Ammon's horn (tissue), 1 donor: ENCODE measurements at regions not wholly inside any gene's neighbourhood (a gene's known extent, or its start where the extent isn't known, plus 50 kb on each side); places are given as distances from the start of the nearest gene placed in this dataset.
"Not testable (repeated sequence)": the region's sequence is repeated elsewhere in the genome, so short reads cannot be mapped to it uniquely, and the experiment has no call there.

ENCODE experiments used
- DNase-seq: peaks from one replicate; pipeline ENCODE4 v3.0.0-alpha.2; 2016; ENCODE audit warnings: low spot score

GRCh38 chr16:86075488-86075785, 176.5 kb downstream of the IRF8 start:
- DNase-seq: no peak

- no peak for DNase-seq
These were observed 177.0 kb downstream of the IRF8 start for GRCh38 chr16:86075839-86076440.

GRCh38 chr16:86076606-86077005, 177.6 kb downstream of the IRF8 start:
- DNase-seq: no peak

- no peak for DNase-seq
These were observed 178.4 kb downstream of the IRF8 start for GRCh38 chr16:86077243-86077940.

- DNase-seq: no peak
These were observed 179.2 kb downstream of the IRF8 start for GRCh38 chr16:86078121-86078600.

GRCh38 chr16:86078711-86079110, 179.7 kb downstream of the IRF8 start:
- DNase-seq: not testable (repeated sequence)

- DNase-seq: no peak
These were observed 180.4 kb downstream of the IRF8 start for GRCh38 chr16:86079255-86079885.

- no peak for DNase-seq
These were observed 181.3 kb downstream of the IRF8 start for GRCh38 chr16:86080131-86080875.

- DNase-seq: no peak
These were observed 182.0 kb downstream of the IRF8 start for GRCh38 chr16:86080982-86081381.

- no peak for DNase-seq
These were observed 183.6 kb downstream of the IRF8 start for GRCh38 chr16:86082418-86083030.

GRCh38 chr16:86083382-86084002, 184.5 kb downstream of the IRF8 start:
- DNase-seq: no peak

- DNase-seq: no peak
These were observed 186.2 kb downstream of the IRF8 start for GRCh38 chr16:86085161-86085611.

- no peak for DNase-seq
These were observed 186.8 kb downstream of the IRF8 start for GRCh38 chr16:86085795-86086194.

- DNase-seq: no peak
These were observed 187.5 kb downstream of the IRF8 start for GRCh38 chr16:86086471-86086870.

GRCh38 chr16:86087011-86087895, 188.3 kb downstream of the IRF8 start:
- no peak for DNase-seq

- no peak for DNase-seq
These were observed 188.9 kb downstream of the IRF8 start for GRCh38 chr16:86087896-86088230.

- DNase-seq: no peak
These were observed 189.3 kb downstream of the IRF8 start for GRCh38 chr16:86088287-86088686.

- DNase-seq: no peak
These were observed 189.9 kb downstream of the IRF8 start for GRCh38 chr16:86088816-86089215.

- DNase-seq: no peak
These were observed 190.5 kb downstream of the IRF8 start for GRCh38 chr16:86089334-86089900.

GRCh38 chr16:86089991-86090390, 191.0 kb downstream of the IRF8 start:
- DNase-seq: no peak
